ENCODE measurements at regions not wholly inside any gene's neighbourhood (a gene's known extent, or its start where the extent isn't known, plus 50 kb on each side); places are given as distances from the start of the nearest gene placed in this dataset.
A peak's percentile ranks its signal among the peaks of the same experiment; 100 is the strongest.
"Not testable (repeated sequence)": the region's sequence is repeated elsewhere in the genome, so short reads cannot be mapped to it uniquely, and the experiment has no call there.

DNA sequence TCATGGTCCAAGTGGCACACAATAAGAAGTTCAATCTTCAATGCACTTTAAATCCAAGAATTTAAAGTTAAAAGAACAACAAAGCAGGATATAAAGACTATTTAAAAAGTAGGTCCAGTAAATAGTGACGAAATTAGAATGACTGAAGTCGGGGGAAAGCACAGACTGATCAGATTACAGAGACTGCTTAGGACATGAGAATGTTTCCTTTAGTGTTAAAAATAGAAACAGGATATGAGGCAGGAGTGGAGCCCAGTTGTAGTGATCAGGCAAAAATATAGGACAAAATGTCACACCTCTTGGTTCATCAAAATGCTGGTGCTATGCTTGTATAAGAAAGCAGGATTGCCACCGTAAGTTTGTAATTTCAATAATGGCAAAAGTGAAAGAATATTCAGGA is 52.2 kb upstream of the CD163 start (continued):
- TF ChIP-seq CEBPG (CRISPR knock-in tag; IDR thresholded peaks at IDR 0.05): no peak
- TF ChIP-seq CEBPG (tag; conservative IDR thresholded peaks at IDR 0.05 in 1 of 2, IDR thresholded peaks at IDR 0.05 in 1 of 2): peak; percentile 45 to 47; a peak in 2 of 4 replicates
- TF ChIP-seq ZNF124 (CRISPR knock-in tag; IDR thresholded peaks at IDR 0.05): no peak
- TF ChIP-seq ZNF224 (CRISPR knock-in tag; IDR thresholded peaks at IDR 0.05): no peak
- TF ChIP-seq CCNT2 (IDR thresholded peaks at IDR 0.05; ENCODE audit: borderline replicate concordance, extremely low read depth, insufficient read length, low read depth, low read length): no peak
- no peak for TF ChIP-seq ZNF217 (CRISPR knock-in tag; IDR thresholded peaks at IDR 0.05)
- no peak for TF ChIP-seq SMARCC2 (IDR thresholded peaks at IDR 0.05; ENCODE audit: low read depth)
- TF ChIP-seq KAT8 (IDR thresholded peaks at IDR 0.05; ENCODE audit: low read depth): no peak
- TF ChIP-seq MAFK (IDR thresholded peaks at IDR 0.05; ENCODE audit: low read length): no peak
- TF ChIP-seq TAF1 (IDR thresholded peaks at IDR 0.05; ENCODE audit: control insufficient read depth, extremely low read depth, insufficient read depth, low read length, severe bottlenecking): no peak
- TF ChIP-seq TBP (optimal IDR thresholded peaks at IDR 0.05; ENCODE audit: low read depth, low read length): no peak
- no peak for TF ChIP-seq ZNF311 (CRISPR knock-in tag; IDR thresholded peaks at IDR 0.05)

DNA sequence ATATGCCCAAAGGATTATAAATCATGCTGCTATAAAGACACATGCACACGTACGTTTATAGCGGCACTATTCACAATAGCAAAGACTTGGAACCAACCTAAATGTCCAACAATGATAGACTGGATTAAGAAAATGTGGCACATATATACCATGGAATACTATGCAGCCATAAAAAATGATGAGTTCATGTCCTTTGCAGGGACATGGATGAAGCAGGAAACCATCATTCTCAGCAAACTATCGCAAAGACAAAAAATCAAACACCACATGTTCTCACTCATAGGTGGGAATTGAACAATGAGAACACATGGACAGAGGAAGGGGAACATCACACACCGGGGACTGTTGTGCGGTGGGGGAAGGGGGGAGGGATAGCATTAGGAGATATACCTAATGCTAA is 51.3 kb upstream of the CD163 start:
- H2AFZ ChIP-seq (ENCODE audit: low read depth, low read length); H3K4me1 ChIP-seq (replicated peaks in 1 of 2; ENCODE audit: control insufficient read depth in 2 of 2, insufficient read depth in 2 of 2, low read length in 2 of 2); H3K9ac ChIP-seq (ENCODE audit: insufficient read depth in 1 of 2, low read depth in 2 of 2, low read length in 2 of 2); CTCF ChIA-PET (ENCODE audit: low intra/inter-chr PET ratio); in situ Hi-C loops (cut with MboI); H4K20me1 ChIP-seq (replicated peaks; ENCODE audit: control insufficient read depth, insufficient read depth, low read length); H3K27ac ChIP-seq (ENCODE audit: extremely low read depth, low read depth, low read length); POLR2A ChIA-PET; H3K4me2 ChIP-seq (ENCODE audit: insufficient read depth, low read length); ATAC-seq; DNase-seq (ENCODE audit: extremely low read depth in 1 of 4, low spot score in 3 of 4); H3K79me2 ChIP-seq (ENCODE audit: control insufficient read depth, insufficient read depth, low read length); intact Hi-C loops (cut with micrococcal nuclease); H3K27me3 ChIP-seq (ENCODE audit: control insufficient read depth in 2 of 2, insufficient read depth in 2 of 2, low read length in 2 of 2); H3K4me3 ChIP-seq; BruUV-seq (replicated peaks); H3K9me3 ChIP-seq (replicated peaks; ENCODE audit: control insufficient read depth, insufficient read depth, low read depth, low read length); FAIRE-seq; H3K36me3 ChIP-seq (ENCODE audit: control insufficient read depth, insufficient read depth, low read length); H3K9me1 ChIP-seq (ENCODE audit: control insufficient read depth, insufficient read depth, low read length): not testable (repeated sequence)
- TF ChIP-seq ZNF146 (CRISPR knock-in tag; IDR thresholded peaks at IDR 0.05; ENCODE audit: unreplicated experiment): peak; percentile 52
- WGBS (ENCODE audit: insufficient coverage, low coverage, missing lambda C conversion rate): 0% methylated on average over 1 of the region's 6 CpGs

Measured in K562 (cell line).